ENCODE measurements at regions not wholly inside any gene's neighbourhood (a gene's known extent, or its start where the extent isn't known, plus 50 kb on each side); places are given as distances from the start of the nearest gene placed in this dataset.

- Histone ChIP-seq H3K9me3 (no peaks in the 10 kb centered on the region), H3K4me1 (no peaks in the 10 kb centered on the region), H3K36me3 (no peaks in the 10 kb centered on the region), H3K4me3 (no peak overlapping the region), H3K27ac (no peak overlapping the region), H3K27me3 (ENCODE audit: low read depth) (peaks cover 4% of the 10 kb centered on the region)
- ATAC-seq, result no peak
- TF ChIP-seq, protein P1, sequence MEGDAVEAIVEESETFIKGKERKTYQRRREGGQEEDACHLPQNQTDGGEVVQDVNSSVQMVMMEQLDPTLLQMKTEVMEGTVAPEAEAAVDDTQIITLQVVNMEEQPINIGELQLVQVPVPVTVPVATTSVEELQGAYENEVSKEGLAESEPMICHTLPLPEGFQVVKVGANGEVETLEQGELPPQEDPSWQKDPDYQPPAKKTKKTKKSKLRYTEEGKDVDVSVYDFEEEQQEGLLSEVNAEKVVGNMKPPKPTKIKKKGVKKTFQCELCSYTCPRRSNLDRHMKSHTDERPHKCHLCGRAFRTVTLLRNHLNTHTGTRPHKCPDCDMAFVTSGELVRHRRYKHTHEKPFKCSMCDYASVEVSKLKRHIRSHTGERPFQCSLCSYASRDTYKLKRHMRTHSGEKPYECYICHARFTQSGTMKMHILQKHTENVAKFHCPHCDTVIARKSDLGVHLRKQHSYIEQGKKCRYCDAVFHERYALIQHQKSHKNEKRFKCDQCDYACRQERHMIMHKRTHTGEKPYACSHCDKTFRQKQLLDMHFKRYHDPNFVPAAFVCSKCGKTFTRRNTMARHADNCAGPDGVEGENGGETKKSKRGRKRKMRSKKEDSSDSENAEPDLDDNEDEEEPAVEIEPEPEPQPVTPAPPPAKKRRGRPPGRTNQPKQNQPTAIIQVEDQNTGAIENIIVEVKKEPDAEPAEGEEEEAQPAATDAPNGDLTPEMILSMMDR (IDR thresholded peaks at IDR 0.05), result no peak
- no peak for DNase-seq
- intact Hi-C loops (cut with DNase I), result no loop called here
Observed at GRCh38 chr1:38257374-38257773, 210.8 kb upstream of the POU3F1 start.

DNA sequence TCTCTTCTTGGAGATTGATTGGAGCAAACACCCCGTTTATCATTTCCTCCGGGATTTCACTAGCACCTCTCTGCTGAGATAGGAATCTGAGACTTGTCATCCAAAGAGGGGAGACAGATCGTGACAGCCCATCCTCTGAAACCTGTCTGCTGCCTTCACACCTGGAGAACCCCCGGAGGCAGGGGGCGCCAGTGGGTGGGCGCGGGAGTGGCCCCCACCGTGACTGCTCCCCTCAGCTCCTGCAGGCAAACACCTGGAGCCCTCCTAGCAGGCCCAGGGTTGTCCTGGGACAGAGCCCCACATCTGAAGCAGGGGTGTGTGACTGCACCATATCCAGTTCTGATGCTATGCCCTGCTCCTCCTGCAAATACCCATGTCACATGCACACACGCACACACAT is 209.5 kb upstream of the POU3F1 start:
- DNase-seq, result no peak
- ATAC-seq, result no peak
- Histone ChIP-seq H3K4me3 (no peak overlapping the region), H3K4me1 (no peaks in the 10 kb centered on the region), H3K36me3 (no peaks in the 10 kb centered on the region), H3K9me3 (no peaks in the 10 kb centered on the region), H3K27me3 (ENCODE audit: low read depth) (peaks cover 4% of the 10 kb centered on the region), H3K27ac (no peak overlapping the region)
- TF ChIP-seq, protein P1 (IDR thresholded peaks at IDR 0.05), result no peak
- intact Hi-C loops (cut with DNase I), result no loop called here

GRCh38 chr1:38253314-38253713 is 206.7 kb upstream of the POU3F1 start:
- TF ChIP-seq, protein P1 (IDR thresholded peaks at IDR 0.05), result no peak
- DNase-seq (no peak), ATAC-seq (no peak)
- peaks cover 7% of the 10 kb centered on the region for H3K27me3 ChIP-seq (ENCODE audit: low read depth)
- no peaks in the 10 kb centered on the region for H3K4me1 ChIP-seq
- H3K9me3 ChIP-seq, result no peaks in the 10 kb centered on the region
- intact Hi-C loops (cut with DNase I), result no loop called here
- H3K4me3 ChIP-seq, result no peak overlapping the region
- no peak overlapping the region for H3K27ac ChIP-seq
- no peaks in the 10 kb centered on the region for H3K36me3 ChIP-seq

GRCh38 chr1:38250356-38250755 is 203.8 kb upstream of the POU3F1 start:
- Histone ChIP-seq H3K4me1 (peaks cover 8% of the 10 kb centered on the region), H3K9me3 (no peaks in the 10 kb centered on the region), H3K36me3 (no peaks in the 10 kb centered on the region), H3K27ac (no peak overlapping the region), H3K27me3 (ENCODE audit: low read depth) (peaks cover 3% of the 10 kb centered on the region), H3K4me3 (no peak overlapping the region)
- DNase-seq, result no peak
- no peak for ATAC-seq
- TF ChIP-seq, protein P1 (IDR thresholded peaks at IDR 0.05), result no peak
- intact Hi-C loops (cut with DNase I), result no loop called here

DNA sequence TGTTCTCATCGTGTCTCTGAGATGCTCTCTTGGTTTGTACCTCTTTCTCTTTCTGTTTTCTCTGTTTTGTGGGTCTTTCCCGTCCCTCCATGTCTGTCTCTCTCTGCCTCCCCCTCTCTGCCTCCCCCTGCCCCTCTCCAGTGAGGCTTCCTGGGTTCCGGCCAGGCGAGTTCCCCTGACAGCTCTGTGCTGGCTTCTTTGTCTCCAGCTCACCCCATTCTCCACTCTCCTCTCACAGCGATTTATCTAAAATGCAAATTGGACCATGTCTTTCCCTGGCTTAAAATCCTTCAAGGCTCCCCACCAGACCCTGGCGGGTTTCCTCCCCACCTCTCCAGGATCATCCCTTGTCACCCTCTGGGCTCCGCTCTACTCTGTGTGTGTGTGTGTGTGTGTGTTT is 202.4 kb upstream of the POU3F1 start:
- Histone ChIP-seq H3K27ac (no peak overlapping the region), H3K9me3 (no peaks in the 10 kb centered on the region), H3K27me3 (ENCODE audit: low read depth) (peaks cover 3% of the 10 kb centered on the region), H3K36me3 (no peaks in the 10 kb centered on the region), H3K4me3 (no peak overlapping the region), H3K4me1 (peaks cover 8% of the 10 kb centered on the region)
- intact Hi-C loops (cut with DNase I), result no loop called here
- DNase-seq (no peak), ATAC-seq (no peak)
- TF ChIP-seq, protein P1 (IDR thresholded peaks at IDR 0.05), result no peak
